LHCN-M2 (cell line): ENCODE measurements at regions not wholly inside any gene's neighbourhood (a gene's known extent, or its start where the extent isn't known, plus 50 kb on each side); places are given as distances from the start of the nearest gene placed in this dataset.
A peak's percentile ranks its signal among the peaks of the same experiment; 100 is the strongest.
"Not testable (repeated sequence)": the region's sequence is repeated elsewhere in the genome, so short reads cannot be mapped to it uniquely, and the experiment has no call there.

Source experiments
- DNase-seq: peaks from one replicate; pipeline ENCODE4 v3.0.0-alpha.2; 2012; ENCODE audit warnings: low read depth

DNA sequence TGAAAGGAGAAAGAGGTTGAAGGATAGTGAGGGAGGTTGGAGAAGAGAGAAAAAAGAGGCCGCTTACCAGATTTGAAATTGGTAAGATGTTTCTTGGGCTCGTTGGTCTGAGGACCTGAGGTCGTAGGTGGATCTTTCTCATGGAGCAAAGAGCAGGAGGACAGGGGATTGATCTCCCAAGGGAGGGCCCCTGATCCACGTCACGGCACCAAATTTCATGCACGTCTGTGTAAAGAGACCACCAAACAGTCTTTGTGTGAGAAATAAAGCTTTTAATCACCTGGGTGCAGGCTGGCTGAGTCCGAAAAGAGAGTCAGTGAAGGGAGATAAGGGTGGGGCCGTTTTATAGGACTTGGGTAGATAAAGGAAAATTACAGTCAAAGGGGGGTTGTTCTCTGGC lies 479.7 kb upstream of the SLITRK5 start:
- not testable (repeated sequence) for DNase-seq

DNA sequence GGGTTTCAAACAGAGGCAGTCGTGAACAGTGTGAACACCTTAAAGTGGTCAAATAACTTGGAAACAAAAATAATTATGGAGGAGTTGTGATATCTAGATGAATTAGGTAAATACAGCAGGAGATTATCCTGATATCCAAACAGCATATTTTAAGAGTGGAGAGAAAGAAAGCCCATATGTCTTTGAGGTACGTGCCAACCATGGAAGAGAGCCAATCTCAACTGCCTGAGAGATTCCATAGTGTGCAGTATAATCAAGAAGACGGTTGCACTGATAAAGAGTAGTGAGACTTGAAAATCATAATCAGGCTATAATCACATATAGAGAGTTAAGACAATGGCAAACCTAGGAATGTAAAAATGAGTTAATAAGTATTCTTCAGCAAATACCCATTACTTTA lies 472.8 kb upstream of the SLITRK5 start:
- DNase-seq = no peak

DNA sequence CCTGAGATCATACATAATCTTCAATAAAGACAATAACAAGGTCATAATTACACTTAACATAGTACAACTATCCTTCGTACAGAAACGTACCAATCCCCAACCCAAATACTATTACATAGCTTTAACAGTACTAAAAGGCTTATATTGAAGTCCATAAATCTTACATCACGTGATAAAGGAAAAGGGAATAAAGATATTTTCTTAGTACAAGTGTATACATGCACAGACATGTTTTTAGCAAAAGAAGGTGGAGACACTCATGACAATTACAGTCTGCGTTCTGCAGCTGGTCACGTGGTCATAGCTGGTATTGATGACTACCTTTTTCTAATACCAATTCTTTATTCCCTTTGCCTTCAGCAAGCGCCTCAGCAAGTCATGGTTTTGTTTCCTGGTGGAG lies 464.5 kb upstream of the SLITRK5 start:
- DNase-seq = no peak

DNA sequence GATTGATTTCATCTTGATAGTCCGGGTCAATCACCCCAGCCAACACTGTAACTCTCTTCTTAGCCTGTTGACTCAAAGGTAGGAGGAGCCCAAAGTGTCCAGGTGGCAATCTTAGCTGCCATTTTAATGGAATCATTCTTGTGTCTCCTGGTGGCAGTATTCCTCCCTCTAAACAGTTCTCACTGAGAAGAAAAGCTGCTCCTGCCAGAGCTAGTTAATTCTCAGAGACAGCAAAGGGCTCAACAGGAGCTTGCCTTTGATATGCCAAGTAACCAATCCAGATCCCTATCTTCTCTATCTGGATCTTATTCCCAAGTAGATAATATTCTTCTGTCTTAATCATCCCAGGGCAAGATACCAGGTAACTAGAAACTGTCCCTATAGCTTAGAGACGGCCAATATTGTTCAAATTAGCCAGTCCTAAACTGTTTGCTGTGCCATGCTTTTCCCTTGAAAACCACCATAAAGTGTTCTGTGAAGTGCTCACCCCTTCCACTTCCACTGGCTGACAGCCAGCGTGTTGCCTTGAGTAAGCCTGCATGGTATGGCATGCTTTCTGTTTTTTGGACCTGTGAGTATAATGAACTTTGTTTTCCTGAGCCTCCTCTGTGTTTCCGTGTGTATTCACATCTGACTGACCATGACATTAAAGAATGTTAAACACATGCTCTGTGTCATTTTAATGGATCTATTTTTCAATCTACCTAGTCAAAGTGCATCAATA lies 463.7 kb upstream of the SLITRK5 start:
- DNase-seq = peak; percentile 3

DNA sequence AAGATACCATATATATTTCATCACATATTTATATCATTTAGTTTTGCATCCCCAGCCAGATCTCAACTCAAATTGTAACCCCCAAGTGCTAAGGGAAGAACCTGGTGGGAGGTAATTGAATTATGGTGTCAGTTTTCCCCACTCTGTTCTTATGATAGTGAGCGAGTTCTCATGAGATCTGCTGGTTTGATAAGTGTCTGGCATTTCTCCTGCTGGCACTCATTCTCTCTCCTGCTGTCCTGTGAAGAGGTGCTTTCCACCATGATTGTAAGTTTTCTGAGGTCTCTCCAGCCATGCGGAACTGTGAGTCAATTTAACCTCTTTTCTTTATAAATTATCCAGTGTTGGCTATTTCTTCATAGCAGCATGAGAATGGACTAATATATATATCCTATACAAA lies 462.5 kb upstream of the SLITRK5 start:
- no peak for DNase-seq

DNA sequence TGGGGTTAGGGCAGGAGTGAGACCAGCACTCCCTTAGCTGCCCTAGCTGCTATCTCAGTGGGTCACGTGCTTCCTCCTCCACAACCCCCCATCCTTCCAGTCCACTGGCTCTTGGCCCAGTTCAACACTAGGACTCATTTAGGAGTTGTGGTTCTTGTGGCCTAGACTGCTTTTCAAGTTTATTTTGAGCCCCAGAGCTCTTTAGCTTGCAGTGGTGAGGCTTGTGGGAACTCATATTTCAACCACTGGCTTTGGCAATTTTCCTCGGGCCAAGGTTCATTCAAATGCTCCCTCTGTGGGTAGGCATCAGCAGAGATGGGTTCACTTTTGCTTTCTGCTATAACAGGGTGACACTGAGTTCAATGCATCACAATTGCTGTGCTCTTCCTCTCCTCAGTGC lies 436.2 kb upstream of the SLITRK5 start:
- DNase-seq = peak; percentile 96

DNA sequence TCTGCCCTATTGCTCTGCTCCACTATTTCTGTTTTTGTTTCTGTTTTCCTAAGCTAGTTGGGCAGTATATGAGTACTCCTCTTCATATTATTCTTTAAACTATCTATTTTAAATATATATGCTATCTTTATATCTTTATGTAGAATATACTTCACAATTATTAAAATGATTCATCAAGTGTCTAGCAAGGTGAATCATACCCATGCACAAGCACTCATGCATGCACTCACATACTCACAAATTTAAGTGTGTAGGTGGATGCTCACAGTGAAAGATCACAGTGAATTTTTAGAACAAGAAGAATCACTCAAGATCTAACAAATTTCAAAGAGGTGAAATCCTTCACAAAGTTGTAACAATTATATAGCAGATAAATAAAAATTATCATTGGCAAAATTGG lies 435.6 kb upstream of the SLITRK5 start:
- DNase-seq = no peak

DNA sequence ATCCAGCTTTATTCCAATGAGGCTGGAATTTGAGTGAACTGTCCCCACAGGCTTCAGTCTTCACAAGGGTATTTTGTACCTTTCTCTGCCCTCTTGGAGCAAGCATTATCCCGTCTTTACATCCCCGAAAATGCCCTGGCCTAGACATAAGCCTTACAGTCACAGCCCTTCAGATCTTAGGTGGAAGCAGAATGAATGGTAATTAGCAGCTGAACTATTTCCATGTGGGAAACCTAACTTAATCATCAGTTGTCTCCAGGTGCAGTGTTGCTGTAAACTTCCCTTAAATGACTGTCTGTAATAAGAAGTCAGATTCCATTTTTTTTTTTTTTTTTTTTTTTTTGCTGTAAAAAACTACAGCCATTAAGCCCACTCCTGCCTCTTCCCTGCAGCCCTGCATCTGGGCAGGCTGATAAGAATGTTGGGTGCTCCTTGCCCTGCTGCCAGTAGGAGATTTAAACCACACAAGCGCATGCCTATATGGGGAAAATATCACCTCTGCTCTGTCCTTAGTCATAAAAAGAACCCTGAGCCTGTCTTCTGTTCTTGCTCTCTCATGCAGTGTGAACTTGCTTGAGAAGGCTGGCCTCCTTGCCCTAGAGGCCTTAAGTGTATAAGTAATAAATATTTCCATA lies 426.8 kb upstream of the SLITRK5 start:
- no peak for DNase-seq

DNA sequence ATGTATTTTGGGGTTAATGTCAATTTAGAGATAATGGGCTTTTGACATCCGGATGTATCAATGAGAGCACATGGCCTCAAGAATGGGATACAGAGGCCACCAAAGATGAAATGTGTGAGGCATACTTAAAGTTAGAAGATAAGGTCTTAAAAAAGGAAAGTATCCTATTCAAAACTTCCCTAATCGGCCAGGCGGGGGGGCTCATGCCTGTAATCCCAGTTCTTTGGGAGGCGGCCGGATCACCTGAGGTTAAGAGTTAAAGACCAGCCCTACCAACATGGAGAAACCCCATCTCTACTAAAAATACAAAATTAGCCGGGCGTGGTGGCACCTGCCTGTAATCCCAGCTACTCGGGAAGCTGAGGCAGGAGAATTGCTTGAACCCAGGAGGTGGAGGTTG lies 421.3 kb upstream of the SLITRK5 start:
- not testable (repeated sequence) for DNase-seq

DNA sequence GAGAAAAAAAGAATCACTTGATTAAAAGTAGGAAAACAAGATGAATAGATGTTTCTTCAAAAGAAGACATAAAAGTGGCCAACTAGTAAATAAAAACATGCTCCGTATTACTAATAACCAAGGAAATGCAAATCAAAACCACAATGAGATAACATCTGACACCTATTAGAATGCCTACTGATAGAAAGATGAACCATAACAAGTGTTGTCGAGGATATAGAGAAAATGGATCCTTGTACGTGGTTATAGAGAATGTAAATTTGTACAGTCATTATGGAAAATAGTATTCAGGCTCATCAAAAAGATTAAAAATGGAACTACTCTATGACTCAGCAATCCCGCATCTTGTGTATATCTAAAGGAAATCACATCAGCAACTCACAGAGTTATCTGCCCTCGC lies 415.8 kb upstream of the SLITRK5 start:
- no peak for DNase-seq

DNA sequence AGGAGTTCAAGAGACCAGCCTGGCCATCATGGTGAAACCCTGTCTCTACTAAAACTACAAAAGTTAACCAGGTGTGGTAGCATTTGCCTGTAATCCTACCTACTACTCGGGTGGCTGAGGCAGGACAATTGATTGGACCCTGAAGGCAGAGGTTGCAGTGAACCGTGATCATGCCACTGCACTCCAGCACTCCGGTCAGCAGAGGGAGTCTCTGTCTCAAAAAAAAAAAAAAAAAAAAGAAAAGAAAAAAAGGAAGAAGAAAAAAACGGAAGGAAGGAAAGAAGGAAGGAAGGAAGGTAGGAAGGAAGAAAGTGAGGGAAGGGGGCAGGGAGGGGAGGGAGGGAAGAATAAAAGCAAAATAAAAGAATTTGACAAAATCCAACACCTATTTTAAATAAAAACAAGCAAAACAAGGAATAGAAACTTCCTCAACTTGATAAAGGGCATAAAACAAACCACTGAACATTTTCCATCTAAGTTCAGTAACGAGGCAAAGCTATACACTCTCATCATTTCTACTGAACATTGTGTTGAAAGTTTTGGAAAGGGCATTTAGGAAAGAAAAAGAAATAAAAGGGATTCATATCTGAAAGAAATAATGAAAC lies 411.6 kb upstream of the SLITRK5 start:
- DNase-seq = peak; percentile 19

DNA sequence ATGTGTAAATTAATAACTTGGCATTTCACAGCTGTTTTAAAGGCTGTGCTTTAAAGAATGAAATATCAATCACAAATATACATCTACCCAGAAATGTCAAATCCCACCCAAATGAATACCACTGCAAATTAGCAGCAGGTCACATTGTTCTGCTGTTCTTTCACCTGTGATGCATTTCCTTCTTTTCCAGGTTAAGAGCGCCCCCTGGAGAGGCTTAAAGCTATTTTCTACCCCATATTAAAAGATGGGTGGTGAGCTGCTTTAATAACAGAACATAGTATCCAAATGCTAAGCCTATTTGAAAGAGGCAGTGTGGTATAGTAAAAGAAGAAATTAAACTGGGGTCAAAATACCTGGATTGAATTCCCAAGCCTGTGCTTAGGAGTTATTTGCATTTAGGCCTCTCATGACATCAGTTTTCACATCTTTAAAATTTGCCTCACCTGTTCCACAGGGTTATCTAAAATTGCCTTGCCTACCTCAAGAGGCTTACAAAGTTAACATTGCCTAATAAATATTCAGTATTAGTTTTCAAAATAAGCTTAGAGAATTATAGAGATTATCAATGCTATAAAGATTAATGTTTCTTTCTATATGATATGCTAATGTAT lies 396.9 kb upstream of the SLITRK5 start:
- peak; percentile 64 for DNase-seq

DNA sequence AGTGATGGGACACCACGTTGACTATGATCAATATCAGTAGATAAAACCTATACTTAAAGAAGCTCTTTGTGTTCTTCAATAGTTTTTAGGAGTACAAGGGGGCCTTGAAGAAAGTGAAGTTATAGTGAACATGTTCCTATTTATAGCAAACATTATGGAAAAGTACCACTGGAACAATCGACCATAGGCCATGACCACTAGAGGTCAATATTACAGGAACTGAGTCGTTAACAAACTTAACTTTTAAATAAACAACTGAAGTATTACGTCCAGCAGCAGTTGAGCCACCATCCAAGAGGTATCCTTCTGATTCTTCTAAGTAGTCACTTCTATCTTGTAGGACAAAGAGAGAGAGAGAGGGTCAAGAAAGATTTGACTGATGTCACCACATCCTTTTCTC lies 391.0 kb upstream of the SLITRK5 start:
- no peak for DNase-seq

DNA sequence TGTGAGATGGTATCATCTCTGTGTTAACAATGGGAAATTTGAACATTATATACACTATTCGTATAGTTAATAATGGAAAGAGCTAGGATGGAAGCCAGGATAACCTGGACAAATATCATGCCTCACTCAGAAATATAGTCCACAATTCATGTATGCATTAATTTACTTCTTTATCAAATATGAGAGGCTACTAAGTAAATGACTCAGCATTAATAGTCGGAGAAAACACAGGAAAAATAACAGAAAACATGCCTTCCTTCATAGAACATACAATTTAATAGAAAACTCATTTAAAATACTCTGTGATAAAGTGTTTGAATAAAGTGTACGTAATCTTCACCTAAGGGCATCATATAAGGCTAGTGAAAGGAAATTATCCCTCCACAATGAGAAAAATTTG lies 383.4 kb upstream of the SLITRK5 start:
- no peak for DNase-seq

DNA sequence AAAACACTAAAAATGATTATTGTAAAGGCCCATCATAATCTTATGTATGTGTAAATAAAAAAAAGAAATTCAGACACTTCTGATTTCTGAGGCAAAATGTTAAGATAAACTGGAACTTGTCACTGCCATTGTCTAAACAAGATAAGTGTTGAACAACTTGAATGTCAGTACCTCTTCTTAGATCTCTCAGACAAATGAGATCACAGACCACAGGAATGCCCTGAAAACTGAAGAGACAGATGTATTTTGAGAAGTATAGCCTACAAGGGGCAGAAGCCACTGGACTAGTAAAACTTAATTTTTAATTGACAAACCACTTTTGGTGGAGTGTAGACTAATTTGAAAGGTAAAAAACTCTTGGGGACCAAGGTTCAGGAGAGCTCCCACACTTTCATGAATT lies 375.5 kb upstream of the SLITRK5 start:
- peak; percentile 71 for DNase-seq

DNA sequence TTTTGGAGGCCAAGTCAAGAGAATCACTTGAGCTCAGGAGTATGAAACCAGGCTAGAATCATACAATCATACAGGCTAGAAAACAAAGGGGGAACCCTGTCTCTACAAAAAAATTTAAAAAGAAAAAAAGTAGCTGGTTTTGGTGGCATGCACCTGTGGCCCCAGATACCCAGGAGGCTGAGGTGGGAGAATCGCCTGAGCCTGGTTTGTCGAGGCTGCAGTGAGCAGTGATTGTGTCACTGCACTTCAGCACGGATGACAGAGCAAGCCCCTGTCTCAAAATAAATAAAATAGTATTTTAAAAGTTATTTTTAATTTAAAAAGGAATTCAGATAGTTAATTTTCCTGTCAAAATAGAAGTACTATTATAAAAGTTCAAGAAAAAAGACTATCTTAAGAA lies 369.1 kb upstream of the SLITRK5 start:
- DNase-seq = no peak

DNA sequence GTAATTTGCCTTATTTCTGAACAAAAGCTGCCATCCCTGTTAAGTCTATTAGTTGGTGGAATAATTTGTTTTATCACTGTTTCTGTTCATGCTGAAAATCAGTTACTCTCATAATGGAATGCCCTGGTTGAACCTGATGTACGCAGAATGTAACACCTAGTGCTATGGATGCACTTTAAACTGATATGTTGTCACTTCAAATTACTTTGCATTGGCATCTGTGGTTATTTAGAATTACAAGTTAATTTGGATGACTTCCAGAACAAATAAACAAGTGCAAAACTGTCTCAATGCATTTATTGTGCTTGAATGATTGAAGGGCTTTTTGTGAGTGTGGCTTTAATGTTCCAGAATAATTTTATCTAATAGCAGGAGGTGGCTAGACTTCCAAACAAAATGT lies 368.2 kb upstream of the SLITRK5 start:
- DNase-seq = no peak

DNA sequence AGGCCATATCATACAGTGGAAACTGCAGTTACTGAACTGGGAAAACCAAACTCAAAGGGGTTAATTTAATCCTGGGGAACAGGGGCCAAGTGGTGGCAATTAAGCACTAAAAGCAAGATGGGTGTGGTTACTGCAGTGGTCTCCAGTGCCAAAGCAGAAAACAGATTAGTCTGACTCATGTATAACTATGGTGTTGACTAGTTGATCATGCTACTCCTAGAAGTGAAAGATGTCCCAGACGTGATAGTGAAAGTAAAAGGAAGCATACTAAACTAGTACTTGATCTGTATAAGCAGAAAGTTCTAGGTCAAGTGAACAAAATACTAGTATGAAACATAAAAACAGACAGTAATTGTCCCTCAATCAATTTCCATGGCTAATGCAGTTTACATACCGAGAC lies 360.0 kb upstream of the SLITRK5 start:
- DNase-seq = peak; percentile 38

DNA sequence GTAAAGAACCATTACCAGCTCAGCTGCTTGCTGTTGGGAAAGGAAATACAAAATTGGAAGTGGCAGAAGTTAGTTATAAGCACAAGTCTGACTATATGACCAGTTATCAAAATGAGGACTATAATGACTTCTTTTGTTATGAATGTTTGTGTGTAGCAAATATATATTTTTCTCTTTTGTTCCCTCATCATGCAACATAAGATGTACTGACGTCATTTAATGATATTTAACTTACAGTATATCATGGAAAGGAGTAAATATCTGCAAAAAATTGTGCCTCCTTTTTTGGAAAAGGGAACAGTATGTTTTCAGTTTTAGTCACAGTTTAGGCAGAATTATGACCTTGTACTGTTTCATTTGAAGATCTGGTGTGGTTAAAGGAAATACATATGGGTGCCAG lies 356.3 kb upstream of the SLITRK5 start:
- no peak for DNase-seq

DNA sequence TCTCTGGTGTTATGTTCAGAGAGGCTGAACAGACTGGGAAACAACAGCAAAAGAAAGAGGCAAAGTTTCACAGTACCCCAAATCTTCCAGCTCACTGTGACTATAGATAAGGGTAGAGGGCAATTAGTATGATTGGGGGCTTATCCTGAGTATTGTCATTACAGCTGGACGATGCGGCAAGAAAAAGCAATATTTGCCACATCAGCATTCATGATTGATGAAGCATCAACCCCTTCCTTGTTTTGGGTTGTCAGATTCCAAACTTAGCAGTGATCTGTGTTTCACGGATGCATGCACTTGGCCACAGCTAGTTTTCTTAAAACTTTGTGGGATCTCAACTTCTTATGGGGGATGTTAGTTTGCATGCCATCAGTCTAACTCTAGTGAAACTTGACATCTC lies 348.8 kb upstream of the SLITRK5 start:
- DNase-seq = no peak

DNA sequence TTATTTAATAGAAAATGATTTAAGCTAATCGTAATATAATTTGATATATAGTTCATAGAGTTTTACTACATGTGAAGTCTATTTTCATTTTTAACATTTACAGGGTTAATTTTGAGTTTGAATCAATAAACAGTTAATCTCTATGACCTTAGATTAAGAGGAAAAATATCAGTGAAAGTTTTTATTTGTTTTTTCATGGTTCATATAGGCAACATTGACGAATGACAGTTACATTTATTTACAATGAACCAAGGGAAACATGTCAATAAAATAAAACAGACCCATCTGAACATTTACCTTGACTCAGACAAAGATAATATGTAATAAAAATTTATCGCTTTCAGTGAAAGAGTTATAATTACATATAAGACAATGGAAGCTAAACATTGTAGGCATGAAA lies 346.6 kb upstream of the SLITRK5 start:
- no peak for DNase-seq

DNA sequence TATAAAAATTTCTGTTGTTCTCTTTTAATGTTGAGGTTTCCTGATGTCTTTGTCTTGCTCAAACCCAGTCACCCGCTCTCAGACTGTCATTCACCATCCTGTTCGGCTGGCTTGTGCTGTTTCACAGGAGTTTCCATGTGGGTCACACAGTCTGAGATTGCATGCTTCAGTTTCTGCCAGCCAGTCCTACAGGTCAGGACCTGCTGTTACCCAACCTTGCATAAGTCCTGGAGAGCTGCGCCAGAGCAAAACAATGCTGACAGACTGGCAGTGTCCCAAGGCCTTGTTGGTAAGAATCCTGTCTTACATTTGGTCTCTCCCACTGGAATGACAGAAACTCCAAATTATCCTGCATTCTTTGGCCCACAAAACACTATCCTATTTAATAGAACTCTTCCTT lies 340.0 kb upstream of the SLITRK5 start:
- peak; percentile 46 for DNase-seq

DNA sequence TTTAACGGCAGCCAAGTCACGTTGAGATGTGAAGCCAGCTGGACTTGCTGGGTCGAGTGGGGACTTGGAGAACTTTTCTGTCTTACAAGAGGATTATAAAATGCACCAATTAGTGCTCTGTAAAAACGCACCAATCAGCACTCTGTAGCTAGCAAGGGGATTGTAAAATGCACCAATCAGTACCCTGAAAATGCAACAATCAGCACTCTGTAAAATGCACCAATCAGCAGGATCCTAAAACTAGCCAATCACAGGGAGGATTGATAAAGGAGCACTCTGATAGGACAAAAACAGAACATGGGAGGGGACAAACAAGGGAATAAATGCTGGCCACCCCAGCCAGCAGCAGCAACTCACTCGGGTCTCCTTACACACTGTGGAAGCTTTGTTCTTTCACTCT lies 337.6 kb upstream of the SLITRK5 start:
- DNase-seq = no peak
